ENCODE measurements at regions not wholly inside any gene's neighbourhood (a gene's known extent, or its start where the extent isn't known, plus 50 kb on each side); places are given as distances from the start of the nearest gene placed in this dataset.

GRCh38 chr2:160956243-160956802, 203.9 kb upstream of the TANK start:
- DNase-seq: no peak
- Histone ChIP-seq H3K27me3 (replicated peaks) (no peaks in the 10 kb centered on the region), H3K27ac (no peak overlapping the region), H3K4me3 (ENCODE audit: low read depth, low read length) (no peak overlapping the region), H3K36me3 (replicated peaks) (no peaks in the 10 kb centered on the region)
- TF ChIP-seq CTCF (IDR thresholded peaks at IDR 0.05; ENCODE audit: low read depth, low read length, missing control alignments): no peak
- in situ Hi-C loops (cut with HindIII; ENCODE audit: low pct_ligation_motif_present, low sequenced_read_pairs): no loop called here

DNA sequence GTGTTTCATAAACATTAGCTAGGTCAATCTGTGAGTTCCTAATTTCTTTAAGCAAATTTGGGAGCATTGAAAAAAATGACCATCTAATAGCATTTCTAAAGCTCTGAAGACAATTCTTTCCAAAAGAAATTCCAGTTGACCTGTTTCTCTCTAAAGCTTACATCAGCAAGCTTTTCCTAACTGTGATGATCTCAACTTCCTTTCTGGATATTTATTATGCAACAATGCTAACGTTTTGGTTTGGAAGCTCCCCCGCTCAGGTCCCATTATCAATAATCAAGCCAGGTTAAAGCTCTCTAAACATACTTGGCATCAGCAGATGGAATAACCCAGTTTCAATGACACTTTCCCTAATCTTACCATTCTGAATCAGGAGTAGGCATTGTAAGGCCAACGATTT, 196.3 kb upstream of the TANK start:
- Histone ChIP-seq H3K4me3 (ENCODE audit: low read depth, low read length) (no peak overlapping the region), H3K36me3 (replicated peaks) (no peaks in the 10 kb centered on the region), H3K27me3 (replicated peaks) (no peaks in the 10 kb centered on the region), H3K27ac (no peak overlapping the region)
- DNase-seq: no peak
- in situ Hi-C loops (cut with HindIII; ENCODE audit: low pct_ligation_motif_present, low sequenced_read_pairs): no loop called here
- no peak for TF ChIP-seq CTCF (IDR thresholded peaks at IDR 0.05; ENCODE audit: low read depth, low read length, missing control alignments)

- Histone ChIP-seq H3K36me3 (replicated peaks) (no peaks in the 10 kb centered on the region), H3K4me3 (ENCODE audit: low read depth, low read length) (no peak overlapping the region), H3K27me3 (replicated peaks) (no peaks in the 10 kb centered on the region), H3K27ac (no peak overlapping the region)
- no peak for TF ChIP-seq CTCF (IDR thresholded peaks at IDR 0.05; ENCODE audit: low read depth, low read length, missing control alignments)
- in situ Hi-C loops (cut with HindIII; ENCODE audit: low pct_ligation_motif_present, low sequenced_read_pairs): no loop called here
- no peak for DNase-seq
Measured at GRCh38 chr2:160967523-160967922, 192.7 kb upstream of the TANK start.

DNA sequence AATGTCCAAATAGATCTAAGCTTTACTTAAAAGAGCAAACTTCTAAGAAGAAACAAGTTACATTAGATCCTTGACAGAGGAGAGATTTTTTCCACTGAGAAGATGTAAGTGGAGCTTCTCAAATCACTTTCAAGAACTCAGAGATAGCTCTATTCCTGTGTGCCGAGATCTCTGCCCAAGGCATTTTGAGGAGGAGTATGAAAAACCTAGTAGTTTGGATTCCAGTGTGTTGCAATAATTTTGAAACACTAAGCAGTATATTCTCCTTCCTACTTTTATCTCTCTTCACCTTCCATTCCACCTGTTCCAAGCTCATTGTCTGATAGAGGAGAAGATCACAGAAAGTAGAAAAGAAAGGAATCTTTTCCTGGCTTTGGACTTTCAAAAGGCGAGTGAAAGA, 192.0 kb upstream of the TANK start:
- no peak overlapping the region for H3K4me3 ChIP-seq (ENCODE audit: low read depth, low read length)
- no peak for DNase-seq
- in situ Hi-C loops (cut with HindIII; ENCODE audit: low pct_ligation_motif_present, low sequenced_read_pairs): no loop called here

GRCh38 chr2:160970052-160970965, 189.9 kb upstream of the TANK start:
- peak overlapping the region; percentile 70 for H3K27ac ChIP-seq
- H3K4me3 ChIP-seq (ENCODE audit: low read depth, low read length): no peak overlapping the region
- in situ Hi-C loops (cut with HindIII; ENCODE audit: low pct_ligation_motif_present, low sequenced_read_pairs): no loop called here
- DNase-seq: peak; percentile 75
- H3K36me3 ChIP-seq (replicated peaks): no peaks in the 10 kb centered on the region
- H3K27me3 ChIP-seq (replicated peaks): no peaks in the 10 kb centered on the region
- TF ChIP-seq CTCF (IDR thresholded peaks at IDR 0.05; ENCODE audit: low read depth, low read length, missing control alignments): peak; percentile 82

More for the DNA sequence above, 192.0 kb upstream of the TANK start:
- Histone ChIP-seq H3K27me3 (replicated peaks) (no peaks in the 10 kb centered on the region), H3K36me3 (replicated peaks) (no peaks in the 10 kb centered on the region), H3K27ac (no peak overlapping the region)
- no peak for TF ChIP-seq CTCF (IDR thresholded peaks at IDR 0.05; ENCODE audit: low read depth, low read length, missing control alignments)
